SK-N-SH treated with all-trans-retinoic acid at 6 μM for 48 hours (cell line): ENCODE measurements at regions not wholly inside any gene's neighbourhood (a gene's known extent, or its start where the extent isn't known, plus 50 kb on each side); places are given as distances from the start of the nearest gene placed in this dataset.

Experiments
- ATAC-seq: fragments of 200-7000 bp; cut with Tn5 transposase; 3 replicates; pipeline ENCODE4 v1.9.1; 2020; ENCODE audit warnings: mild to moderate bottlenecking, moderate library complexity
- ARNTL ChIP-seq: fragments of 450-650 bp; formaldehyde crosslinking; IDR thresholded peaks from 2 replicates; pipeline ENCODE4 v1.5.0; 2020; ENCODE audit warnings: low read depth, mild to moderate bottlenecking, moderate library complexity, borderline replicate concordance
- BACH2 ChIP-seq: fragments of 250-450 bp; sonication (Bioruptor Pico); IDR thresholded peaks from 2 replicates; pipeline ENCODE4 v1.9.0; 2021; ENCODE audit warnings: mild to moderate bottlenecking, borderline replicate concordance
- CSDC2 ChIP-seq: fragments of 250-450 bp; sonication (Bioruptor Pico); IDR thresholded peaks from 2 replicates; pipeline ENCODE4 v1.5.0; 2020; ENCODE audit warnings: mild to moderate bottlenecking, moderate library complexity
- CSRNP3 ChIP-seq: fragments of 250-450 bp; sonication (Bioruptor Pico); IDR thresholded peaks from 2 replicates; pipeline ENCODE4 v1.5.1; 2021; ENCODE audit warnings: mild to moderate bottlenecking, moderate library complexity
- ESRRG ChIP-seq: fragments of 250-450 bp; sonication (Bioruptor Pico); IDR thresholded peaks from 2 replicates; pipeline ENCODE4 v1.6.1; 2021; ENCODE audit warnings: mild to moderate bottlenecking
- GLIS3 ChIP-seq: fragments of 250-450 bp; sonication (Bioruptor Pico); IDR thresholded peaks from 2 replicates; pipeline ENCODE4 v1.5.0; 2020; ENCODE audit warnings: mild to moderate bottlenecking, moderate library complexity
- ISL1 ChIP-seq: fragments of 250-450 bp; sonication (Bioruptor Pico); IDR thresholded peaks from 2 replicates; pipeline ENCODE4 v2.1.2; 2022; ENCODE audit warnings: mild to moderate bottlenecking, moderate library complexity
- OSR1 ChIP-seq: fragments of 250-450 bp; sonication (Bioruptor Pico); IDR thresholded peaks from 2 replicates; pipeline ENCODE4 v1.8.0; 2022; ENCODE audit warnings: moderate library complexity, mild to moderate bottlenecking, inconsistent platforms
- PATZ1 ChIP-seq: fragments of 250-450 bp; sonication (Bioruptor Pico); IDR thresholded peaks from 2 replicates; pipeline ENCODE4 v1.8.0; 2020; ENCODE audit warnings: mild to moderate bottlenecking, moderate library complexity, borderline replicate concordance
- POU6F1 ChIP-seq: fragments of 250-450 bp; sonication (Bioruptor Pico); IDR thresholded peaks from 2 replicates; pipeline ENCODE4 v1.8.0; 2021; ENCODE audit warnings: low read depth, mild to moderate bottlenecking, moderate library complexity, borderline replicate concordance
- PPARA ChIP-seq: fragments of 250-450 bp; sonication (Bioruptor Pico); IDR thresholded peaks from 2 replicates; pipeline ENCODE4 v1.5.0; 2020; ENCODE audit warnings: mild to moderate bottlenecking, borderline replicate concordance
- RARB ChIP-seq: fragments of 250-450 bp; sonication (Bioruptor Pico); IDR thresholded peaks from 2 replicates; pipeline ENCODE4 v1.8.0; 2021; ENCODE audit warnings: mild to moderate bottlenecking, moderate library complexity
- SNAI2 ChIP-seq: fragments of 250-450 bp; sonication (Bioruptor Pico); IDR thresholded peaks from 2 replicates; pipeline ENCODE4 v1.5.0; 2020; ENCODE audit warnings: mild to moderate bottlenecking, moderate library complexity
- TCF4 ChIP-seq: fragments of 250-450 bp; sonication (Bioruptor Pico); IDR thresholded peaks from 2 replicates; pipeline ENCODE4 v1.8.0; 2021; ENCODE audit warnings: mild to moderate bottlenecking, moderate library complexity, borderline replicate concordance
- TOX ChIP-seq: fragments of 250-450 bp; sonication (Bioruptor Pico); IDR thresholded peaks from 2 replicates; pipeline ENCODE4 v1.8.0; 2021; ENCODE audit warnings: mild to moderate bottlenecking, moderate library complexity, borderline replicate concordance
- ZC3H10 ChIP-seq: fragments of 250-450 bp; sonication (Bioruptor Pico); IDR thresholded peaks from 2 replicates; pipeline ENCODE4 v1.5.1; 2021; ENCODE audit warnings: mild to moderate bottlenecking, moderate library complexity
- ZFP3 ChIP-seq: fragments of 250-450 bp; sonication (Bioruptor Pico); IDR thresholded peaks from 2 replicates; pipeline ENCODE4 v1.5.0; 2020; ENCODE audit warnings: mild to moderate bottlenecking, moderate library complexity
- ZFP30 ChIP-seq: fragments of 450-650 bp; formaldehyde crosslinking; IDR thresholded peaks from 2 replicates; pipeline ENCODE4 v1.5.0; 2022; ENCODE audit warnings: mild to moderate bottlenecking, moderate library complexity
- ZNF565 ChIP-seq: fragments of 450-650 bp; formaldehyde crosslinking; conservative IDR thresholded peaks from 2 replicates; pipeline ENCODE4 v1.5.0; 2020; ENCODE audit warnings: low read depth, mild to moderate bottlenecking, moderate library complexity
- ZNF70 ChIP-seq: fragments of 450-650 bp; formaldehyde crosslinking; IDR thresholded peaks from 2 replicates; pipeline ENCODE4 v1.5.0; 2020; ENCODE audit warnings: mild to moderate bottlenecking, moderate library complexity
- ZNF8 ChIP-seq: fragments of 450-650 bp; formaldehyde crosslinking; IDR thresholded peaks from 2 replicates; pipeline ENCODE4 v1.5.0; 2020; ENCODE audit warnings: mild to moderate bottlenecking, moderate library complexity
- TF ChIP-seq, protein P1 (sequence below): fragments of 250-450 bp; sonication (Bioruptor Pico); IDR thresholded peaks from 2 replicates; pipeline ENCODE4 v1.5.1; 2020; ENCODE audit warnings: low read depth, mild to moderate bottlenecking, moderate library complexity
- TF ChIP-seq, protein P2 (sequence below): fragments of 250-450 bp; sonication (Bioruptor Pico); IDR thresholded peaks from 2 replicates; pipeline ENCODE4 v1.5.0; 2020; ENCODE audit warnings: mild to moderate bottlenecking, moderate library complexity

GRCh38 chr6:142685852-142686506 is 259.0 kb downstream of the HIVEP2 start:
- TF ChIP-seq ZFP30 (CRISPR knock-in tag) (no peak), OSR1 (CRISPR knock-in tag) (no peak), POU6F1 (CRISPR knock-in tag) (no peak), RARB (CRISPR knock-in tag) (no peak), ZFP3 (CRISPR knock-in tag) (no peak), TCF4 (CRISPR knock-in tag) (no peak), PATZ1 (CRISPR knock-in tag) (no peak), PPARA (CRISPR knock-in tag) (no peak), ZNF565 (CRISPR knock-in tag) (no peak), CSRNP3 (CRISPR knock-in tag) (no peak), ISL1 (CRISPR knock-in tag) (no peak), TOX (no peak), ZNF8 (CRISPR knock-in tag) (no peak), CSDC2 (CRISPR knock-in tag) (no peak), SNAI2 (no peak), BACH2 (CRISPR knock-in tag) (no peak), GLIS3 (CRISPR knock-in tag) (no peak), ZC3H10 (no peak)
- TF ChIP-seq, protein P1, sequence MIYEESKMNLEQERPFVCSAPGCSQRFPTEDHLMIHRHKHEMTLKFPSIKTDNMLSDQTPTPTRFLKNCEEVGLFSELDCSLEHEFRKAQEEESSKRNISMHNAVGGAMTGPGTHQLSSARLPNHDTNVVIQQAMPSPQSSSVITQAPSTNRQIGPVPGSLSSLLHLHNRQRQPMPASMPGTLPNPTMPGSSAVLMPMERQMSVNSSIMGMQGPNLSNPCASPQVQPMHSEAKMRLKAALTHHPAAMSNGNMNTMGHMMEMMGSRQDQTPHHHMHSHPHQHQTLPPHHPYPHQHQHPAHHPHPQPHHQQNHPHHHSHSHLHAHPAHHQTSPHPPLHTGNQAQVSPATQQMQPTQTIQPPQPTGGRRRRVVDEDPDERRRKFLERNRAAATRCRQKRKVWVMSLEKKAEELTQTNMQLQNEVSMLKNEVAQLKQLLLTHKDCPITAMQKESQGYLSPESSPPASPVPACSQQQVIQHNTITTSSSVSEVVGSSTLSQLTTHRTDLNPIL (CRISPR knock-in tag) = no peak
- TF ChIP-seq, protein P2, sequence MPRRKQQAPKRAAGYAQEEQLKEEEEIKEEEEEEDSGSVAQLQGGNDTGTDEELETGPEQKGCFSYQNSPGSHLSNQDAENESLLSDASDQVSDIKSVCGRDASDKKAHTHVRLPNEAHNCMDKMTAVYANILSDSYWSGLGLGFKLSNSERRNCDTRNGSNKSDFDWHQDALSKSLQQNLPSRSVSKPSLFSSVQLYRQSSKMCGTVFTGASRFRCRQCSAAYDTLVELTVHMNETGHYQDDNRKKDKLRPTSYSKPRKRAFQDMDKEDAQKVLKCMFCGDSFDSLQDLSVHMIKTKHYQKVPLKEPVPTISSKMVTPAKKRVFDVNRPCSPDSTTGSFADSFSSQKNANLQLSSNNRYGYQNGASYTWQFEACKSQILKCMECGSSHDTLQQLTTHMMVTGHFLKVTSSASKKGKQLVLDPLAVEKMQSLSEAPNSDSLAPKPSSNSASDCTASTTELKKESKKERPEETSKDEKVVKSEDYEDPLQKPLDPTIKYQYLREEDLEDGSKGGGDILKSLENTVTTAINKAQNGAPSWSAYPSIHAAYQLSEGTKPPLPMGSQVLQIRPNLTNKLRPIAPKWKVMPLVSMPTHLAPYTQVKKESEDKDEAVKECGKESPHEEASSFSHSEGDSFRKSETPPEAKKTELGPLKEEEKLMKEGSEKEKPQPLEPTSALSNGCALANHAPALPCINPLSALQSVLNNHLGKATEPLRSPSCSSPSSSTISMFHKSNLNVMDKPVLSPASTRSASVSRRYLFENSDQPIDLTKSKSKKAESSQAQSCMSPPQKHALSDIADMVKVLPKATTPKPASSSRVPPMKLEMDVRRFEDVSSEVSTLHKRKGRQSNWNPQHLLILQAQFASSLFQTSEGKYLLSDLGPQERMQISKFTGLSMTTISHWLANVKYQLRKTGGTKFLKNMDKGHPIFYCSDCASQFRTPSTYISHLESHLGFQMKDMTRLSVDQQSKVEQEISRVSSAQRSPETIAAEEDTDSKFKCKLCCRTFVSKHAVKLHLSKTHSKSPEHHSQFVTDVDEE (CRISPR knock-in tag) = no peak
- ATAC-seq = peak; percentile 41; the same call in 2 of the 3 replicates

DNA sequence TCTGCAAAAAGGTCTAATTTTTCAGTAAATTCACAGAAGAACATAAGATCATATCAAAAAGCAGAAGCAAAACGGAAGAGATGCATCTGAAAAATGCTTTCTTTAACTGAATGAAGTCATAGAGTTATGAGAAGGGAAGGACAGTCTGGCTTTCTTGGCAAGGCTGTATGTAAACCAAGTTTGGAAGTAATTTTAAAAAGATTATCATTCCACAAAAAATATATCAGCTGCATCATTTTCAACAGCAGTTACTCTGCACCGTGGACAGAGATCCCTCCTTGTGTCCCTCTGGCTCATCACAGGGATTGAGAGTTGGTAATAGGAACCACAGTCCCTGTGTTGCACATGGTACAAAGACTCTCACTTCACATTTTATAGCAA is 258.5 kb downstream of the HIVEP2 start:
- peak; percentile 60 for TF ChIP-seq ISL1 (CRISPR knock-in tag)
- no peak for TF ChIP-seq ESRRG (CRISPR knock-in tag)
- TF ChIP-seq ZNF8 (CRISPR knock-in tag) = no peak
- no peak for TF ChIP-seq BACH2 (CRISPR knock-in tag)
- TF ChIP-seq ZC3H10 = no peak
- TF ChIP-seq RARB (CRISPR knock-in tag) = no peak
- peak; percentile 79 for ATAC-seq

DNA sequence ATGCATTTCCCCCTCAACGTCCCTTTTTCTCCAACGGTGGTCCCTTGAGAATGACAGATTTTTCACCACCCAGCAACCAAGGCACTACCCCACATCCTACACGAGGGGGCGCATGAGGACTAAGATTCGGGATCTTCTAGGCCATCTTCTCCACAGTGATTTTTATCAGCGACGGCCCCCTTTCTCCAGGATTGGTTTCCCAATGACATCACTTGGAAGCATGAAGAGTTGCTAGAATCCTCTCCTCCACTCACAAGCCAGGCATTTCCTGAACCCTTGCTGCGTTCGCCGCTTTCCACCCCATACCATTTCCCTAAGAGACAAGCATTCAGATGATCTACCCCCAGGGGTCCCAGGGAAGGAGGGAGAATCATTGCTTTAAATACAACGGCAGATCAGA is 252.0 kb downstream of the HIVEP2 start:
- peak; percentile 92 for ATAC-seq
- TF ChIP-seq ZNF70 (CRISPR knock-in tag) (no peak), GLIS3 (CRISPR knock-in tag) (no peak), ZNF8 (CRISPR knock-in tag) (no peak), ISL1 (CRISPR knock-in tag) (no peak), CSDC2 (CRISPR knock-in tag) (no peak), RARB (CRISPR knock-in tag) (no peak), OSR1 (CRISPR knock-in tag) (no peak), TOX (no peak), ZC3H10 (no peak), POU6F1 (CRISPR knock-in tag) (no peak), ZFP30 (CRISPR knock-in tag) (no peak), TCF4 (CRISPR knock-in tag) (no peak), ZFP3 (CRISPR knock-in tag) (no peak), ESRRG (CRISPR knock-in tag) (no peak), PPARA (CRISPR knock-in tag) (no peak), ARNTL (CRISPR knock-in tag) (no peak)
- TF ChIP-seq, protein P2 (CRISPR knock-in tag) = no peak
